Neural progenitor cell (in vitro differentiated cells): ENCODE measurements at regions not wholly inside any gene's neighbourhood (a gene's known extent, or its start where the extent isn't known, plus 50 kb on each side); places are given as distances from the start of the nearest gene placed in this dataset.

Experiments used
- DNase-seq: peaks from one replicate; pipeline ENCODE4 v3.0.0-alpha.2; 2016; ENCODE audit warnings: low spot score
- H2AFZ ChIP-seq: fragments of 200-600 bp; sonication (generic); replicated peaks from 2 replicates; pipeline ENCODE4 v1.6.1; 2016; ENCODE audit warnings: antibody characterized with exemption
- H3F3A ChIP-seq: fragments of 200-600 bp; sonication (generic); 2 replicates; pipeline ENCODE4 v1.6.1; 2016; ENCODE audit warnings: antibody characterized with exemption, low read depth
- H3K27ac ChIP-seq: fragments of 200-600 bp; sonication (generic); 2 replicates; pipeline ENCODE4 v1.5.1; 2016; ENCODE audit warnings: mild to moderate bottlenecking
- H3K27me3 ChIP-seq: fragments of 200-600 bp; sonication (generic); 2 replicates; pipeline ENCODE4 v1.6.1; 2016; ENCODE audit warnings: mild to moderate bottlenecking, moderate library complexity
- H3K36me3 ChIP-seq: fragments of 200-600 bp; sonication (generic); 2 replicates; pipeline ENCODE4 v1.5.1; 2016
- H3K4me1 ChIP-seq: fragments of 200-600 bp; sonication (generic); 2 replicates; pipeline ENCODE4 v1.6.1; 2016; ENCODE audit warnings: mixed run types
- H3K4me2 ChIP-seq: fragments of 200-600 bp; sonication (generic); 2 replicates; pipeline ENCODE4 v1.6.1; 2016
- H3K4me3 ChIP-seq: fragments of 200-600 bp; sonication (generic); 2 replicates; pipeline ENCODE4 v1.5.1; 2016
- H3K79me2 ChIP-seq: fragments of 200-600 bp; sonication (generic); 2 replicates; pipeline ENCODE4 v1.6.1; 2016; ENCODE audit warnings: low read depth
- H3K9ac ChIP-seq: fragments of 200-600 bp; sonication (generic); 2 replicates; pipeline ENCODE4 v1.6.1; 2016
- H3K9me3 ChIP-seq: fragments of 200-600 bp; sonication (generic); 2 replicates; pipeline ENCODE4 v1.5.1; 2016; ENCODE audit warnings: low read depth
- H4K20me1 ChIP-seq: fragments of 200-600 bp; sonication (generic); 2 replicates; pipeline ENCODE4 v1.6.1; 2016; ENCODE audit warnings: low read depth
- H3K27ac Mint-ChIP-seq: 3 replicates; pipeline ENCODE4 v1.8.0; 2021; ENCODE audit warnings: mixed read lengths
- H3K27me3 Mint-ChIP-seq: 2 replicates; pipeline ENCODE4 v1.8.0; 2022; ENCODE audit warnings: low read depth, mild to moderate bottlenecking, inconsistent platforms, moderate library complexity, mixed read lengths; ENCODE audit not compliant: insufficient read depth
- H3K36me3 Mint-ChIP-seq: 3 replicates; pipeline ENCODE4 v1.8.0; 2021; ENCODE audit warnings: mixed read lengths
- H3K4me1 Mint-ChIP-seq: 3 replicates; pipeline ENCODE4 v1.8.0; 2021; ENCODE audit warnings: mixed read lengths
- H3K4me3 Mint-ChIP-seq: 3 replicates; pipeline ENCODE4 v1.8.0; 2021; ENCODE audit warnings: mild to moderate bottlenecking, moderate library complexity, mixed read lengths
- H3K9me3 Mint-ChIP-seq: 3 replicates; pipeline ENCODE4 v1.8.0; 2020; ENCODE audit warnings: mixed read lengths
- CTCF ChIP-seq: fragments of 200-600 bp; sonication (generic); IDR thresholded peaks from 2 replicates; pipeline ENCODE4 v1.5.1; 2017; ENCODE audit warnings: antibody characterized with exemption, mild to moderate bottlenecking
- EZH2 ChIP-seq: fragments of 200-600 bp; sonication (generic); IDR thresholded peaks from 2 replicates; pipeline ENCODE4 v1.6.1; 2017; ENCODE audit warnings: antibody characterized with exemption, mild to moderate bottlenecking, moderate library complexity
- EZH2phosphoT487 ChIP-seq: fragments of 200-600 bp; sonication (generic); IDR thresholded peaks from 2 replicates; pipeline ENCODE4 v1.6.1; 2017; ENCODE audit warnings: antibody characterized with exemption

- Mint-ChIP-seq H3K27me3 (peaks cover 3% of the 10 kb centered on the region), H3K9me3 (peaks cover 6% of the 10 kb centered on the region), H3K4me1 (peaks cover 10% of the 10 kb centered on the region), H3K4me3 (no peak overlapping the region), H3K36me3 (peaks cover 3% of the 10 kb centered on the region), H3K27ac (no peak overlapping the region)
- Histone ChIP-seq H3K36me3 (no peaks in the 10 kb centered on the region), H3F3A (no peaks in the 10 kb centered on the region), H3K27me3 (no peaks in the 10 kb centered on the region), H3K79me2 (no peaks in the 10 kb centered on the region), H3K4me1 (peaks cover 8% of the 10 kb centered on the region), H3K27ac (no peak overlapping the region), H3K9ac (no peak overlapping the region), H2AFZ (no peak overlapping the region), H3K4me2 (no peak overlapping the region), H3K4me3 (no peak overlapping the region), H3K9me3 (no peaks in the 10 kb centered on the region), H4K20me1 (no peaks in the 10 kb centered on the region)
- DNase-seq: no peak
- no peak for TF ChIP-seq CTCF
- no peak for TF ChIP-seq EZH2phosphoT487
- TF ChIP-seq EZH2: no peak
These were observed 77.8 kb upstream of the HELT start for GRCh38 chr4:184940500-184940899.

GRCh38 chr4:184941671-184942418, 76.4 kb upstream of the HELT start:
- H3K4me1 Mint-ChIP-seq: peaks cover 10% of the 10 kb centered on the region
- Histone ChIP-seq H3K79me2 (no peaks in the 10 kb centered on the region), H3K4me3 (no peak overlapping the region), H3K4me2 (no peak overlapping the region), H3F3A (no peaks in the 10 kb centered on the region), H3K4me1 (peaks cover 8% of the 10 kb centered on the region), H3K27me3 (no peaks in the 10 kb centered on the region), H3K36me3 (no peaks in the 10 kb centered on the region), H3K9ac (no peak overlapping the region), H4K20me1 (no peaks in the 10 kb centered on the region), H2AFZ (no peak overlapping the region), H3K27ac (no peak overlapping the region), H3K9me3 (no peaks in the 10 kb centered on the region)
- H3K4me3 Mint-ChIP-seq: no peak overlapping the region
- no peak for DNase-seq
- peaks cover 3% of the 10 kb centered on the region for H3K27me3 Mint-ChIP-seq
- peaks cover 3% of the 10 kb centered on the region for H3K36me3 Mint-ChIP-seq
- no peak overlapping the region for H3K27ac Mint-ChIP-seq
- TF ChIP-seq CTCF: no peak
- peaks cover 6% of the 10 kb centered on the region for H3K9me3 Mint-ChIP-seq

- peaks cover 3% of the 10 kb centered on the region for H3K27me3 Mint-ChIP-seq
- Histone ChIP-seq H3K9ac (no peak overlapping the region), H3K4me2 (no peak overlapping the region), H2AFZ (no peak overlapping the region), H3K27me3 (no peaks in the 10 kb centered on the region), H4K20me1 (no peaks in the 10 kb centered on the region), H3K36me3 (no peaks in the 10 kb centered on the region), H3K27ac (no peak overlapping the region), H3F3A (no peaks in the 10 kb centered on the region), H3K4me1 (peaks cover under 1% of the 10 kb centered on the region), H3K79me2 (no peaks in the 10 kb centered on the region), H3K9me3 (no peaks in the 10 kb centered on the region), H3K4me3 (no peak overlapping the region)
- peaks cover 3% of the 10 kb centered on the region for H3K36me3 Mint-ChIP-seq
- peaks cover 4% of the 10 kb centered on the region for H3K4me1 Mint-ChIP-seq
- no peak overlapping the region for H3K27ac Mint-ChIP-seq
- peaks cover 6% of the 10 kb centered on the region for H3K9me3 Mint-ChIP-seq
- DNase-seq: peak; percentile 33
- no peak overlapping the region for H3K4me3 Mint-ChIP-seq
- TF ChIP-seq EZH2phosphoT487 (no peak), CTCF (no peak), EZH2 (no peak)
These were observed 75.6 kb upstream of the HELT start for GRCh38 chr4:184942444-184943425.
